Renal cortex interstitium (tissue), 11 donors: ENCODE measurements at regions not wholly inside any gene's neighbourhood (a gene's known extent, or its start where the extent isn't known, plus 50 kb on each side); places are given as distances from the start of the nearest gene placed in this dataset.
"Not testable (repeated sequence)": the region's sequence is repeated elsewhere in the genome, so short reads cannot be mapped to it uniquely, and the experiment has no call there.

Experiments
- DNase-seq, 11 donors: peaks; one replicate each; pipeline ENCODE4 v3.0.0-alpha.2; 2013; ENCODE audit warnings: low read depth in 9 of 11, low spot score in 4 of 11; ENCODE audit errors: extremely low read depth in 1 of 11

GRCh38 chr4:115515366-115515765 is 401.9 kb upstream of the NDST4 start:
- DNase-seq = no peak

DNA sequence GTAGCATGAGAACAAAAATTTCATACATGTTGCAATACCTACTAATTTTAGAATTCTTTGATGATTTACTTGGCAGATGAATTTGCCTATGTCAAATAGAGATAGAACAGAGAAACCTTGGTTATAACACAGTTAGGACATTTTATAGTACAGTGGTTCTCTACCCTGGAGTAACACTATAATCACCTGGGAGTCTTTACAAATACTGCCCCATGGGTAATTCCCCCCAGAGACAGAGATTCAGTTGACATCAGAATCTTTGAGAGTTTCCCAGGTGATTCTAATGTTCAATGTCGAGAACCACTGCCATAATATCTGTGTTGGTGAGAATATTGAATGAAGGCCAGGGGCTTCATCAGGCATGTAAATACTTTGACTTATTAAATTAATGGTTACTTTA is 401.3 kb upstream of the NDST4 start:
- DNase-seq = no peak

GRCh38 chr4:115505326-115505725 is 391.9 kb upstream of the NDST4 start:
- no peak for DNase-seq

GRCh38 chr4:115501656-115502055 is 388.2 kb upstream of the NDST4 start:
- no peak for DNase-seq

- not testable (repeated sequence) for DNase-seq
Observed at GRCh38 chr4:115493770-115494169, 380.4 kb upstream of the NDST4 start.

- no peak for DNase-seq
Observed at GRCh38 chr4:115491686-115492085, 378.3 kb upstream of the NDST4 start.

DNA sequence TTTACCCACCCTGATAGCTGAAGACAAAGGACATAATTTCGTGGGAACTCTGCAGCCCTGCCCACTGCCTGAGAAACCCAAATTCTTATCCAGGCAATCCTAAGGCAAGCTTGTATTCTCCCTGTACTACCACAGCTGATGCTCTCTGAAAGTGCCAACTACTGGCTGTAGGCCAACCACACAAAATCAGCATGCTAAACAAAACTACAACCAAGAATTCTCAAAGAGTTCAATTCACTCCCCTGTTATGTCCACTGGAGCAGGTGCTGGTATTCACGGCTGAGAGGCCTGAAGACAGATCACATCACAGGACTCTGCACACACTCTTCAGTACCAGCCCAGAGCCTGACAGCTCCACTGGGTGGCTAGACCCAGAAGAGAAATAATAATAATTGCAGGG is 375.9 kb upstream of the NDST4 start:
- no peak for DNase-seq

GRCh38 chr4:115485402-115485801 is 372.0 kb upstream of the NDST4 start:
- DNase-seq = no peak

- DNase-seq = no peak
Observed at GRCh38 chr4:115484479-115484878, 371.1 kb upstream of the NDST4 start.

DNA sequence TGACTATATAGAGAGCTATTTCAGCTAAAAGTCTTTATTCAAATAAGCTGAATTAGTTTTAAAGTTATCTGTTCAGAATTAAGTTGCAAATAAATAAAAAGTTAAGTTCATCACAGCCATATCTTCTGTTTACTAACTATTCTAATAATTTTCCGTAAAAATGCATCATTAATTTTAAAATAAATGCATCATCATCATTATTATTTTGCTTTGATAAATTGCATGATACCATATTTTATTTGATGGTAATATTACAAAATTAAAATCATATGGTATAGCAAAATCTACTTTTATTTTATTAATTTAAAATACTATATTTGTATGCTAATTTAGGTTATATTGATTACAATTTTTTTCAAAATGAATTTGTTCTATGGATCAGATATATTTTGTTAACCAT is 357.3 kb upstream of the NDST4 start:
- DNase-seq = no peak

DNA sequence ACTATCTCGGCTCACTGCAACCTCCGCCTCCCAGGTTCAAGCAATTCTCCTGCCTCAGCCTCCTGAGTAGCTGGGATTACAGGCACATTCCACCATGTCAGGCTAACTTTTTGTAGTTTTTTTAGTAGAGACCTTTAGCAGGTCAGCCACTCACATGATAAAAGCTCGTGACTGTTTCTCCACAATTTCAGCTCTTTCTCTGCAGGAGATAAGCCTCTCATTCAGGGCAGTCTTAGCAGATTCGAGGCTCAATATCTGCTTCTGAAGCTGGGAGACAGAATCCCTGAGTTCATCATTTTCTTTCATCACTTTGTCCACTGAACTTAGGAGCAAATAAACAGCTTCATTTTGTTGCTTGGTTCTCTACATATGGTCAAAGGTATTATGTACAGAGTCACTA is 345.9 kb upstream of the NDST4 start:
- not testable (repeated sequence) for DNase-seq

- no peak for DNase-seq
Observed at GRCh38 chr4:115456231-115456630, 342.8 kb upstream of the NDST4 start.

- no peak for DNase-seq
Observed at GRCh38 chr4:115454228-115454627, 340.8 kb upstream of the NDST4 start.

- DNase-seq = no peak
Observed at GRCh38 chr4:115453416-115453815, 340.0 kb upstream of the NDST4 start.

DNA sequence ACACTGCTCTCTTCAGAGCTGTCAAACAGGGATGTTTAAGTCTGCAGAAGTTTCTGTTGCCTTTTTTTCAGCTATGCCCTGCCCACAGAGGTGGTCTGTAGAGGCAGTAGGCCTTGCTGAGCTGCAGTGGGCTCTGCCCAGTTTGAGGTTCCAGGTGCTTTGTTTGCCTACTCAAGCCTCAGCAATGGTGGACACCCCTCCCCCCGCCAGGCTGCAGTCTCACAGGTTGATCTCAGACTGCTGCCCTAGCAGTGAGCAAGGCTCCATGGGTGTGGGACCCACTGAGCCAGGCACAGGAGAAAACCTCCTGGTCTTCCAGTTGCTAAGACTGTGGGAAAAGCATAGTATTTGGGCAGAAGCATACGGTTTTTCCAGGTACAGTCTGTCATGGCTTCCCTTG is 338.8 kb upstream of the NDST4 start:
- not testable (repeated sequence) for DNase-seq

- no peak for DNase-seq
Observed at GRCh38 chr4:115437739-115438138, 324.3 kb upstream of the NDST4 start.

DNA sequence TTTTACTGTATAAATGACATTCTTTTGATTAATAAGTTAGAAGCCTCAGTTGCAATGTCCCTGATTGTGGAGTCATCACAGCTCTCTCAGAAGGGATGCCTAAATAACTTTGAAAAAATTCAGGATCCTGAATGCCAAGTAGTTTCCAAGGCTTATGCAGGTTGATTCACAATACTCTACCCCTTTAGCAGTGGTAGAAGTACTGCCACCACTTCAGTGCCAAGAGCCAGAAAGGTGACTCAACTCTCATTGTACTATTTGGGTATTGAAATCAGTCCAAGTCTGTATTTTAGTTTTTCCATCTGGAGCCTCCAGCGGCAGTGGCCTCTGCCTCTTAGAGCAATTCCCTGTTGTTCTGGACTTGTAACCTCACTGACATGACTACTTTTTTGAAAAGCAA is 320.1 kb upstream of the NDST4 start:
- no peak for DNase-seq

- no peak for DNase-seq
Observed at GRCh38 chr4:115430024-115430423, 316.6 kb upstream of the NDST4 start.

GRCh38 chr4:115428455-115428854 is 315.0 kb upstream of the NDST4 start:
- no peak for DNase-seq

- DNase-seq = no peak
Observed at GRCh38 chr4:115424852-115425251, 311.4 kb upstream of the NDST4 start.

DNA sequence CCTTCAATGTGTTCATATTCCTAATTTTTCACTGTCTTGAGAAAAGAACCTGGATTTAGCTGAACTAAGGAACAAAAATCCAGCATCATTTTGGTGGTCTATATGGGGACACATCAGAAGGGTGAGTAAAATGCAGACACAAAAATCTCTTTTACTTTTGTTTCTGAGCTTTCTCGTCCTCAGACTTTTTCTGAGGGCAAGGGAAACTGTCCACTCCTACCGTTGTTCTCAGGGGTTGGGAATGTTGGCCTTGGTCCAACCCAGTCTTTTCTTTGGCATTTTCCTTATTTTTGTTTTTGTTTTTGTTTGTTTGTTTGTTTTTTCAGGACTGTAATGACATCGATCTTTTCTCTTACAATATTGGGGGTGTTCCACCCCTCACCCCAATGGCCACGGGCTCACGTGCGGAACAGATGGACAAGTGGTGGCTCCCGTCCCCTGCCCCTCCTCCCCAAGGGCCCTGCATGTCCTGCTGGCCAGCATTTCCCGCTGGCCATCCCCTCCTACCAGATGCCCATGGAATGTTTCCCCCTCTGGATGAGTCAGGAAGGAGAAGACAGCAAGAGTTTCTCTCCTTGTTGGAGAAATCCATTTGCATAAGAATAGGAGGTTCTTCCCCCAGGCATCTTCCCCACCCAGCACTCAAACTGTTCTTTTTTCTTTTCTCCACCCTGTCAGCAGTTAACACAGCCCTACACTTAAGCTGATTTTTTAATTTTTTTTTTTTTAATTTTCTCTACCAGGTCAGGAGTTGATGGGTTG is 305.4 kb upstream of the NDST4 start:
- DNase-seq = no peak
